GM19324 (cell line): ENCODE measurements at regions not wholly inside any gene's neighbourhood (a gene's known extent, or its start where the extent isn't known, plus 50 kb on each side); places are given as distances from the start of the nearest gene placed in this dataset.

Experiments
- ATAC-seq: cut with Tn5 transposase; IDR thresholded peaks from one replicate; pipeline ENCODE4 v1.9.1; 2021; ENCODE audit warnings: mild to moderate bottlenecking, moderate library complexity; ENCODE audit not compliant: unreplicated experiment, low FRiP score

DNA sequence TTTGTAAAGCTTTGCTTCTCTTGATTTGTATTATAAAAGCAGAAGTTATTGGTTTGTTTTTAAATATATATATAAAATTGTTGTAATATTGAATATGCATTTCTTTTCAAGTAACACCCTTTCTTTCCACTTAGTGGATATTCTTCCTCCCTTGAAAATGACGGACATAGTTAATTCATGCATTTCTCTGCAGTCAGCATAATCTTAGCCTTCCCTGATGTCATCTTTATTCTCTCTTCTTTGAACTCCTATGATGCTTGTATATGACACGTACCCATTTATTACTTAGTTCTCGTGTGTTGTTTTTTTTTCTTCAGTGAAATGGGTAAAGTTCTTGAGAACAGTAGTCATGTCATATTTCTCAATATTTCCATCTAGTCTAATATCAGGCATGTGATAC is 191.2 kb downstream of the MDFIC start:
- no peak for ATAC-seq

DNA sequence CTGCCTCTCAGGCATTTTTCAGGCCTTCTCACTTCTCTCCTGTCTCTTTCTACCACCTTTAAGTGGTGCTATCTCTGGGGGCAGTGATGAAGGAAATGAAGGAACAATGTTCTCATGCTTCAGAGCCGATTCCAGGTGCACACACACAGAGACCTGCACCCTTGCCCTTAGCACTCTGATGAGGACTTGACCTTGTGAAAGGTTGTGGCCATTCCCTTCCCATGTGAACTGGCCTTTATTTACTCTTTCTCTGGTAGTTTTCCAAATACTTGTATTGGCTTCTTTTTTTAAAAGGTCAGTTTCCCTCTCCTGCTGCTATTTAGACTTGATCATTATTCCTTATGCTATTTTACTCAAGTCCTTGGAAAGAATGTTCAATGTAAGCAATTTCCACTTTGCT is 188.6 kb downstream of the MDFIC start:
- ATAC-seq = no peak

DNA sequence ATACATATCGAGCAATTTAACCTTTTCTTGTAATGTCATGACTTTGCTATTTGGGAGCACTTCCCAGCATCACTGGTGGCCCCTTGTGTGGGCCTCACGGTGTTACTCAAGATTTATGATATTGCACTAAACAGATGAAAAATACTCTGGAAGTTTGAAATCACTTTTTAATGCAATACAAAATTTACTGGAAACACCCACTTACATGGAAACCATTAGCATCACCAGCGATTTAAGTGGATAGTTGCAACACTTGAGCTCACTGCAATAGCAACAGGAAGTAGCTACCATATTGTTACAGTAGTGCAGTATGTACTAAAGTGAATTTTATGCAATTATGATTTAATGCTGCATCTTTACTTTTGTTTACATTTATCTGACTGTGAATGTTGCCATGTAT is 184.4 kb downstream of the MDFIC start:
- no peak for ATAC-seq

DNA sequence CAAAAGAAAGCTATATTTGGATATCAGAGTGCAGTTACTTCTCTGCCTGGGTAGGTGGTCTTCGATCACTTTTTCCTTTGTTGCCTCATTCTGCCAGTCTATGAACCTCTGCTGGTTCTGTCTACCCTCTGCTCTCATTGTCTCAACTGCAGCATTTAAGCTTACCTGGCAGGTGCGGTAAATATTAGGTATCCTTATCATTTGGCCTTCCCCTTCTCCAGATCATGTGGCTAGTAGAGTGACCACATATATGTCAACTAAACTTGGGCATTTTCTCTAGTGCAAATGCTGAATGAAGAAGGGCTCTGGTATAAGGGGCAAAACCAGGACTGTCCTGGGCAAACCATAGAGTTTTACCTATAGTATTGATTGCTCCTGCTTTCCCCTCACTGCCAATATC is 180.8 kb downstream of the MDFIC start:
- no peak for ATAC-seq

DNA sequence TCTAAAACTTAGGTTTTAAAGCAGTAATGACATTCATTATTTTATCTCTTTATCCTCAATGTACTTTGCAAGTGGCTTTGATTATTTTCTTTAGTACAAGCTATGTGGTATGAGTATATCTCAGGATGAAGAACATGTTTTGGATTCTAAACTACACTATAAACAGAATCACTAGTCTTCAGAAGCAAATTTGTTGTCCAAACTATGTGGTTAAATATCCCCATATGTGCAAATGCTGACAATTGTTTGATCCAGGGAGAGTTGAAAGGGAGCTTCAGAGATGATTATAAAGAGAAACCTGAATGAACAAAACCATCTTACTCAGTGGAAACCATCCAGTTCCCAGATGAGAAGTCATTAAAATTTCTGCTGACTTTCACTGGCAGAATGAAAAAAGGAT is 179.3 kb downstream of the MDFIC start:
- no peak for ATAC-seq

DNA sequence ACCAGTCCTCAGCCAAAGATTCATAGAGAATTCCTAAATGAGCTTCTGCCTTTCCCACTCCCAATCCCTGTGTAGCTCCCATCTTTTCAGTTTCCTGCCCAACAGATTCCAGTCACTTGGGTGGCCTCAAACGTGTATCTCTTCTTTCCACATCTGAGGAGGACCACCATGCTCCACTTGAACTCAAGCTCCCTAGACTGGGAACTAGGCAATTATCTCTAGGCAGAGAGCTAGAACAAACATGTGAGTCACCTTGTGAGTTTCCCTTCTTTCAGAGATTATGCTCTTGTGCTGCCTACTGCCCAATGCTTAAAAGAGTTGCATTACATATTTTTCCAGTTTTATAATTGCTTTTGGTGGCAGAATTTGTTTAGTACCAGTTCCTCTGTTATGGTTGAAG is 178.0 kb downstream of the MDFIC start:
- no peak for ATAC-seq

DNA sequence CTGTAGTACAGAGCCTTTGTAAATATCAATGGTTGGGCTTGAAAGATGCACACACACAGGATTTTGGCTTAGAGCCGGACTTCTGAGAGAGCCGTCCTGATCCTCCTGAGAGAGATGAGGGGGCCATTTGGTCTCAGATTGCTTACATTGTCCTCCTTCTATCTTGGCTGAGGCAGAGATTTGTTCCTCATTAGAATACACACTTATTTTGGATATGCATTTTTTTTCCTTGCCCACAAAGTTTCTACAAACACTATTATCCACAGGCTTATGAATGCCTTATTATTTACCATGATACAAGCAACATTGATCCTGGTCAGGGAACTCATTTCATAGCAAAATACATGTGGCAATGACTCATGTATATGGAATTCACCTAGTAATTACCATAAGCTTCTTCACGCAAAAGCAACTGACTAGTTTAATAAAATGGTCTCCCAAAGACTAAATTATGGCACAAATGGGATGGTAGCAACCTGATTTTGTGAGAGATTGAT is 175.3 kb downstream of the MDFIC start:
- no peak for ATAC-seq

DNA sequence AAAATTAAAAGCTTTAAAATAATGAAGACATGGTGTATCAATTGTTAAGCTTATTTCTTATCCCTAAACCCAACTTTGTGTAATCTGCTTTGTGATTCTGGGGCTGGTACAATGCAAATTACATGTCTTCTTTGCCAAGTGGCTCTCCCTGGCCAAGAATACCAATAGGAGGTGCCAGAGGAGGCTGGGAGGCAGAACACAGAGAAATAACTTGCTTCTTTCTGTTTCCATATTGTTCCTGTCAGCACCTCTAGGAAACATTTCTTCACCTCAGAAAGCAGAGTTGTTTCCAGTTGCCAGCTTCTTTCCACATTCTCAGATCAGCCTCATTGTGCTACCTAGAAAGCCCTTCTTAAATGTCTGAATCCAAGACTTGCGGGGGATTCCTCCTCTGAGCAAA is 174.4 kb downstream of the MDFIC start:
- no peak for ATAC-seq

DNA sequence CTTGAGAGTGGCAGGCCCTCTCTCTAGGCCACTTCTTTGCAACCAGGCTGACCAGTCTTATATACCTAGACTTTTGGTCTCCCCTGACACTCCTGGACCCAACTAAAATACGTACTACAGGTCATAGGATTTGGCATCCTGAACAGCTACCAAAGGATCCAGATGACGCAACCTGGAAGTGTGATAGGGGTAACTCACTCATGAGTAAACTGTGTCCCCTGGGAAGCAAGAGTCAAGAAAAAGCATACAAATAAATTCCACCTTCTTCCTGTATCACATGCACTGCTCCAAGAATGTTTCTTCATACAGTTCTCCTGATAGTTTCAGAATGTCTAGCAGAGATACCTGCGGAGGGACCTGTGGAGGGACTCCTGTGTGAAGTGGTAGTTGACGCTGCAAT is 172.3 kb downstream of the MDFIC start:
- ATAC-seq = no peak

DNA sequence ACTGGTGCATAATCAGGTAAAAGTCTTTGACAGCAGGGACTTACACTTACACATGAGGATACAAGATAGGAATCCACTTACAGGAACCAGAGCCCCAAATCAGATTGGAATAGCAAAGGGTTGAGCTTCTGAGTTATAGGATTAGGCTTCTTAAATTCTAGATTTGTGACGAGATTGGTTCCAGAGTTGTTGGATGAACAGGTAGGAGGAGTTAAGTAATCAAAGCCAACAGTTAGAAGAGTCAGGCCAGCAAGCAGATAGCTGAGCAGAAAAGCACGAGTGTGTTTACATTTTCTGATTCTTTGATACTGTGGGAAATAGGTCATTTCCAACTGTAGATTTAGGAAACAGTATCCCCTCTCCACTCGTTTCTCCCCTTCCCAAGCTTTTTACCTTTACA is 167.0 kb downstream of the MDFIC start:
- ATAC-seq = no peak

DNA sequence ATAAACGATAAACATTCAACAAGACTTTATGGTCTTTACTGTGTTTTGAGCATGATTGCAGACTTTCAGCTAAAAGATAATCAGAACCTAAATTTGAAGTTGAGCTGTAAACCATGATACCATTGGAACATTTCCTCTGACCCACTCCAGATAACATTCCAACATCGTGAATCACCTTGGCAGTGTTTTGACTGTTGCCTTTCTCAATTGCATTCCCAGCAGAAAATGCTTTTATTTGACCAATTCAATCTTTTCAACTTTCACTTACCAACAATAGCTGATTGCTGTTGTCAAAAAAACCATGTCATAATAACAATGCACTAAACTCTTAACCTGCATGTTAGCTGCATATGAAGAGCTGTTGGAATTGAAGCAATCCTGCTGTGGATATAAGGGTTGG is 165.5 kb downstream of the MDFIC start:
- no peak for ATAC-seq

DNA sequence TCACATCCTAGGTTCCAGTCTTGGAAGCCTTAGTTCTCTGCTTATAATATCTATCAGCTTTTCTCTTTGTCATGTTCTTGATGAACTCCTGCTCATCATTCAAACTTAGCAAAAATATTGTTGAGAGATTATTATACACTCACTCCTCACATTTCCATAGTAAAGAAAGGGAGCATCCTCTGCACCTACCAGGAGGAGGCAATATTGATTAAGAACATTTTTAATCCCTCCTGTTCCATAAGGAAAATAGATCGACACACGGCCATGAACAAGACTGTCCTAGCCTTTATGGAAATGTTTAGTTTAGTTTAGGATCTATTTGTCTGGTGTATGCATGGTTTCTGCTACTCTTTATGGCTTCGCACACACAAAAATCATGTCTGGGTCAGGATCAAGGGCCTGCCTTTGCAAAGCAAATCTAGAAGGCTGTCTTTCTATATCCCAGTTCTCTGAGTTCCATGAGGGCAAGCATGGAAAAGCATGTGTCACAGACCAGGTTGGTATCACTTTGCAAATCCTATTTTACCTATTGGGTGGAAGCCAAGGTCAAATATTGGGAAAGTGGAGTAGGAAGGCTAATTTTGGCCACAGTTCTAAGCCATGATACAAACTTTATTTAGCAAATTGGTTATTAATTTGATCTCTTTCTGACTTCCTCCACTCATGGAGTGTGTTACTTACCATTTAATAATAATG is 164.4 kb downstream of the MDFIC start:
- no peak for ATAC-seq

DNA sequence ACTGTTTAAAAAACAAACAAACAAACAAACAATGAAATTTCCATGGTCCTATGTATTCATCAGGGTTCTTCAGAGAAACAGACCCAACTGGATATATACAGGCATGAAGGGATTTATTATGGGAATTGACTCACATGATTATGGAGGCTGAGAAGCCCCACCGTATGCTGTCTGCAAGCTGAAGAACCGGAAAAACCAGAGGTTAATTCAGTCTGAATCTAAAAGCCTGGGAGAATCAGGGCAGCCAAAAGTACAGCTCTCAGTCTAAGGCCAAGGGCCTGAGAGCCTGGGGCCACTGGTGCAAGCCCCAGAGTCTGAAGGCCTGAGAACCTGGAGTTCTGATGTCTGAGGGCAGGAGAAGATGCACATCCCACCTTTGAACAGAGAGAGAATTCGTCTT is 163.5 kb downstream of the MDFIC start:
- no peak for ATAC-seq

DNA sequence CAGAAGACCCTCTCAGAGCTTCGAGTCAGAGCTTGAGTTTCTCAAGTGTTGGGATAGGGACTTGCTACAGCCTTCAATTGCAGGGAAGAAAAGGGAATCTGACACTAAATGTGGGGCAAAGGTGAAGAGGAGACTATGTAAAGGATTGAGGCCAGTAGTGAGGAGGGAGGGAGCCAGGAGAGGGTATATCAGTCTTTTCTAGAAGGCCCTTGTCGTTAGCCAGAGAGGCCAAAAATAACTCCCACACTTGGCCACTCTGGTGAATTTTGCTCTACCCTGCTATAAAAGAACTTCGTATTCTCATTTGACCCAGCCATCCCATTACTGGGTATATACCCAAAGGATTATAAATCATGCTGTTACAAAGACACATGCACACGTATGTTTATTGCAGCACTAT is 162.0 kb downstream of the MDFIC start:
- ATAC-seq = no peak

DNA sequence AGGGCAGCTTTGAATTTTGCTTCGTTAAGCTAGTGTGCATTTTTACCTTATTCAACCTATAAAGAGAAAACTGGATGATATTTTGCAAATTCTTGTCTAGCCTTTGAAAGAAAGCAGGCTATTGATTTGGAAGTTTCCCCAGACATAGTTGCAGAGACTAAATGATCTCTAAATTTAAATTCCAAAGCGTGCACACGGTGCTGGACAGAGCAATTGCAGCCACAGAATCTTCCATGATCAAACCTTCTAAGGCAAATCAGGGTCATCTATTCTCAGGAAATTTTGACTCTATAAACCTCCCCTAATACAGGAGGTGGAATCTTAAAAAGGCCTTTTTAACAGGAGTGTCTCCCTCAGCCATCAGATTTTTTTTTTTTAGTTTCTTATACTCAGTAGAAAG is 159.9 kb downstream of the MDFIC start:
- ATAC-seq = no peak

DNA sequence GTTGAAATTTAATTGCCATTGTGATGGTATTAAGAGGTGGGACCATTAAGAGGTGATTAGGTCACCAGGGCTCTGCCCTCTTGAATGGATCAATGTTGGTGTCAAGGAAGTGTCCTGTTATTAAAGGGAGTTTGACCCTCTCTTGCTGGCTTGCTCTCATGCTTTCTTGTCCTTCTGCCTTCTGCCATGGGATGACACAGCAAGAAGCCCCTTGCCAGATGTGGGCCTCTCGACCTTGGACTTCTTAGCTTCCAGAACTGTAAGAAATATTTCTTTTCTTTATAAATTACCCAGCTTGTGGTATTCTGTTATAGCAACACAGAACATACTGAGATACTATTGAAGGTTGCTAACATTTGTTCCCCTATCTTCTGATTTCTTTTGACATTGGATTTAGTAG is 157.0 kb downstream of the MDFIC start:
- no peak for ATAC-seq

DNA sequence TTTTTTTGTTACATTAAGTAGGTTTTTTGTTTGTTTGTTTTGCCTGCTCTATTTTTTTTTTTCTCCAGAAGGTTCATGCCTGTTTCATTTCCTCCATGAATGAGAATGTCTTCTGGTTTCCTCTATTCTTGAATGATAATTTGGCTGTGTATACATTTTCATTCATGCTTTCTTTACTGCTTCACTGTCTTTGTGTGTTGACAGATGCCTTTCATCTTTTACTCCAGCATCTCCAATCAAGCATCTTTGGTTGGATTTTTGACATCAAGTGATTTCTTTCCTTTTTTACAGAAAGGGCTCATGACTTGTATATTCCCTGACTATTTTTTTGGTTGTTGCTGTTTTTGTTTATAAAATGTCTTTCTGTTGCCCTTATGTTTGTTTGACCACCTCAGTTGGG is 156.5 kb downstream of the MDFIC start:
- ATAC-seq = no peak

DNA sequence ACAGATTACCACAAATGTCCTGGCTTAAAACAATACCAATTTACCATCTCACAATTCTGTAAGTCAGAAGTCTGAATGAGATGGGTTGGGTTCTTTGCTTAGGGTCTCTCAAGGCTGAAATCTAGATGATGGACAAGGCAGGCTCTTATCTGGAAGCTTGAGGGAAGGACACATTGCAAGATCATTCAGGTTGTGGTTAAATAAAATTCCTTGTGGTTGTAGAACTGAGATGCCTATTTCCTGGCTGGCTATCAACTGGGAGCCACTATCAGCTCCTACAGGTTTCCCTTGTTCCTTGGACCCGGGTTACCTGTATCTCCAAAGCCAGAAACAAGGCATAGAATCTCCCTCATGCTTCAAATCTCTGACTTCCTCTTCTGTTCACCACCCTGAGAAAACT is 148.4 kb downstream of the MDFIC start:
- no peak for ATAC-seq
